Thyroid gland (tissue), 4 donors: ENCODE measurements at regions not wholly inside any gene's neighbourhood (a gene's known extent, or its start where the extent isn't known, plus 50 kb on each side); places are given as distances from the start of the nearest gene placed in this dataset.

Experiments used
- DNase-seq, 2 donors: peaks; one replicate each; pipeline ENCODE4 v3.0.0-alpha.2; 2019
- H3K27ac ChIP-seq, 3 donors: fragments of 200-600 bp; sonication (generic); 1 replicate in 2 of 3; 2 replicates in 1 of 3; pipeline ENCODE4 v1.5.1; 2016 to 2019; ENCODE audit warnings: mild to moderate bottlenecking in 1 of 3, moderate library complexity in 1 of 3
- H3K27me3 ChIP-seq: fragments of 200-600 bp; sonication (generic); one replicate; pipeline ENCODE4 v1.5.1; 2019
- H3K36me3 ChIP-seq, 2 donors: fragments of 200-600 bp; sonication (generic); one replicate each; pipeline ENCODE4 v1.5.1; 2016 to 2019
- H3K4me1 ChIP-seq, 2 donors: fragments of 200-600 bp; sonication (generic); one replicate each; pipeline ENCODE4 v1.5.1; 2017 to 2019
- H3K4me3 ChIP-seq, 3 donors: fragments of 200-600 bp; sonication (generic); replicated peaks in 1 of 3; 1 replicate in 2 of 3; 2 replicates in 1 of 3; pipeline ENCODE4 v1.5.1; 2016; ENCODE audit warnings: mild to moderate bottlenecking in 1 of 3
- H3K9me3 ChIP-seq: fragments of 200-600 bp; sonication (generic); one replicate; pipeline ENCODE4 v1.5.1; 2017
- POLR2A ChIP-seq, 2 donors: fragments of 450-650 bp; IDR thresholded peaks; one replicate each; pipeline ENCODE4 v1.6.1; 2017; ENCODE audit warnings: antibody characterized with exemption in 2 of 2, mild to moderate bottlenecking in 2 of 2, moderate library complexity in 1 of 2
- WGBS, 2 donors: methylation state at CpG; one replicate each; pipeline ENCODE4 v1.1.5; 2017; 5-methylcytosine and 5-hydroxymethylcytosine counted together
- intact Hi-C: fragments of 100-400 bp; cut with DNase I; formaldehyde crosslinking; loops from one replicate; pipeline ENCODE4 v1.15.1; 2023
- TF ChIP-seq, protein P1 (sequence below), 6 experiments: fragments of 200-600 bp in 3 of 6; fragments of 450-650 bp in 3 of 6; sonication (generic) in 3 of 6; IDR thresholded peaks; one replicate each; pipeline ENCODE4 v1.5.1; 2016 to 2019; ENCODE audit warnings: antibody characterized with exemption in 6 of 6, mild to moderate bottlenecking in 2 of 6, inconsistent platforms in 1 of 6, moderate library complexity in 1 of 6

DNA sequence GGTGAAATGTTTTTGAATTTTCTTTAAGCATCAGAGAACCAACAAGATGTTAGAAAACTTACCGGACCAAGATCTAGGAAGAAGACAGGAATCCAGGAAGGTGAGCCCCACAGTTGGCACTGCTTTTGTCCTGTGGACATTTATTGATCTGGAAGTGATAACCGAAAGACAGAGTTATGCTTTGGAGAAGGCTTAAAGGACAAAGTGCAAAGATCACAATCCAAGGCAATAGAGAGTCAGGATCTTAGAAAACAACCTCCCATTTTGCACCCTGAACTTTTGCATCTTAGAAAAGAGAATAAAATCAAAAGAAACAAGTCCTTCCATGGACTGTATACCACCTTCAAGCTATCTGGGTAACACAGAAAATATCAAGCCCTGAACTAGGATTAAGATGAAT is 129.4 kb upstream of the SRD5A2 start:
- no peak overlapping the region for H3K27ac ChIP-seq
- intact Hi-C loops = no loop called here
- H3K36me3 ChIP-seq = no peaks in the 10 kb centered on the region

DNA sequence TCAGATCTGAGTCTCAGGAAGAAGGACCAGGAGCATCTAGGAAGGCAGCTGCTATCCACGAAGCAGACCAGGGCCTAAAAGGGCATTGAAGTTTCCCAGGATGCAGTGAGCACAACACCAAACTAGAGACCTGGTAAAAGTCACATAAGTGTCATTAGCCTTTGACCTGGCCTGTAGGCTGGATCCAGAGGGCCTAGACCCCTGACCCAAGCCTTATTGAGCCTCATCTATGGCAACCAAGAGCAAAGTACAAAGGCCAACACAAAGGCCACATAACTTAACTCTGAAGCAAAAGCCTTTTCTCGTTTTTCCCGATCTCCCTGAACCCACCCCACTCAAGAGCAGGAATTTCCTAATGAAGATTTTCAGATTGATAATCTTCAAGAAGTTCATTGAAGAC is 127.3 kb upstream of the SRD5A2 start:
- no peaks in the 10 kb centered on the region for H3K27me3 ChIP-seq
- no peaks in the 10 kb centered on the region for H3K9me3 ChIP-seq
- TF ChIP-seq POLR2A (IDR thresholded peaks at IDR 0.05) = no peak
- TF ChIP-seq, protein P1, sequence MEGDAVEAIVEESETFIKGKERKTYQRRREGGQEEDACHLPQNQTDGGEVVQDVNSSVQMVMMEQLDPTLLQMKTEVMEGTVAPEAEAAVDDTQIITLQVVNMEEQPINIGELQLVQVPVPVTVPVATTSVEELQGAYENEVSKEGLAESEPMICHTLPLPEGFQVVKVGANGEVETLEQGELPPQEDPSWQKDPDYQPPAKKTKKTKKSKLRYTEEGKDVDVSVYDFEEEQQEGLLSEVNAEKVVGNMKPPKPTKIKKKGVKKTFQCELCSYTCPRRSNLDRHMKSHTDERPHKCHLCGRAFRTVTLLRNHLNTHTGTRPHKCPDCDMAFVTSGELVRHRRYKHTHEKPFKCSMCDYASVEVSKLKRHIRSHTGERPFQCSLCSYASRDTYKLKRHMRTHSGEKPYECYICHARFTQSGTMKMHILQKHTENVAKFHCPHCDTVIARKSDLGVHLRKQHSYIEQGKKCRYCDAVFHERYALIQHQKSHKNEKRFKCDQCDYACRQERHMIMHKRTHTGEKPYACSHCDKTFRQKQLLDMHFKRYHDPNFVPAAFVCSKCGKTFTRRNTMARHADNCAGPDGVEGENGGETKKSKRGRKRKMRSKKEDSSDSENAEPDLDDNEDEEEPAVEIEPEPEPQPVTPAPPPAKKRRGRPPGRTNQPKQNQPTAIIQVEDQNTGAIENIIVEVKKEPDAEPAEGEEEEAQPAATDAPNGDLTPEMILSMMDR (IDR thresholded peaks at IDR 0.05) = no peak
- no peak overlapping the region for H3K27ac ChIP-seq
- intact Hi-C loops = no loop called here
- no peaks in the 10 kb centered on the region for H3K4me1 ChIP-seq
- 77 to 86% methylated on average over 3 of the region's 3 CpGs for WGBS, 2 donors
- no peak overlapping the region for H3K4me3 ChIP-seq
- no peaks in the 10 kb centered on the region for H3K36me3 ChIP-seq
- no peak for DNase-seq

More for the DNA sequence above, 129.4 kb upstream of the SRD5A2 start:
- Histone ChIP-seq H3K27me3 (no peaks in the 10 kb centered on the region), H3K4me1 (no peaks in the 10 kb centered on the region), H3K9me3 (no peaks in the 10 kb centered on the region), H3K4me3 (no peak overlapping the region)
- TF ChIP-seq, protein P1 (IDR thresholded peaks at IDR 0.05) = no peak
- no peak for TF ChIP-seq POLR2A (IDR thresholded peaks at IDR 0.05)
- WGBS, 2 donors = 92 to 95% methylated on average over 2 of the region's 2 CpGs
- DNase-seq = no peak

DNA sequence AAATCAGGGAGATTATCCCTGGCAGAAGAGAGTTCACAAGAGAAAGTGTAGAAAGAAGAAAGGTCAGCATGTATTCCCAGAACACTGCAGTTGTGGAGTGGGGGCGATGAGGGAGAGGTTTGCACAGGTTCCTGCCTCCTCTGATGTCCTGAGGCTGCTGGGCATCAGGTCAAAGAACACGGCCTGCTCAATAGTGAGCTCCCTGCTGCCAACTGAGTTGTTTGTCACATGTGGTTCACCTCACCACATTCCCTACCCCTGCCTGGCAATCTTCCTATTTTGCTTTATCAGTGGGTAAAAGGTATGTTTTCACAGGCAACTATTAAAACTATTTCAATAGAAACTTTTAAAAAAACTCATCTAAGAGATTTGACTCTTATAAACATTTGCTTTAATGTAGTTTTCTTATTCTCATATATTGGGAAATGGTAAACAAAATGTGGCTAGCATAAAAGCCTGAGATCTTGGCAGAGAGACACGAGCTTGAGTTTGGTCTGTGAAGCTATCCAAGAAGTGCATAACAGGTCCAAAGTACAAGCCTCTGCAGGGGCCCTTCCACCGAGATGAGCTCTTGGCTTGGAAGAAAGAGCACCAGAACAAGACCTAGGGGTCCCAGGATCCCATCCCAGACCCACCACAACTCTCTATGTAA is 123.9 kb upstream of the SRD5A2 start:
- intact Hi-C loops = no loop called here
- TF ChIP-seq, protein P1 (IDR thresholded peaks at IDR 0.05) = no peak
- no peak for TF ChIP-seq POLR2A (IDR thresholded peaks at IDR 0.05)
- Histone ChIP-seq H3K9me3 (no peaks in the 10 kb centered on the region), H3K4me1 (no peaks in the 10 kb centered on the region), H3K4me3 (no peak overlapping the region), H3K27ac (no peak overlapping the region), H3K36me3 (no peaks in the 10 kb centered on the region), H3K27me3 (no peaks in the 10 kb centered on the region)
- DNase-seq = no peak
- WGBS, 2 donors = 49 to 58% methylated on average over 4 of the region's 4 CpGs

DNA sequence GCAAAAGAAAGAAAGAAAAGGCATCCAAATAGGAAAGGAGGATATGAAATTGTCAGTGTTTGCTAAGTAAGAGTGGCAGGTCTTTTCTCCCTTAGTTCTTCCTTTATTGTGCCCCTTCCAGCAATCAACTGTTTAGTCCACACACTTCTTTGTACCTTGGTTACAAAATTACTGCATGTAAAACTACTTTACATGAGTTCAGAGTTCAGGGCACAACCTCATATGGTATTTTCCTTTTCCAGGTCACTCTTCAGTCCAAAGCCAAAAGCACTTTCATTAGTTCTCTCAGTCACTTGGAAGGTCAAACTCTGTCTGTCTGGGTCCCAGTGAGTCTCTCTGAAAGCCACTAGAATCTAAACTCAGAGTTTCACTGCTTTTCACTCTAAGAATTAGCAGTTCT is 122.5 kb upstream of the SRD5A2 start:
- no peak for DNase-seq
- intact Hi-C loops = no loop called here
- TF ChIP-seq POLR2A (IDR thresholded peaks at IDR 0.05) = no peak
- TF ChIP-seq, protein P1 (IDR thresholded peaks at IDR 0.05) = no peak
- Histone ChIP-seq H3K9me3 (no peaks in the 10 kb centered on the region), H3K27me3 (no peaks in the 10 kb centered on the region), H3K36me3 (no peaks in the 10 kb centered on the region), H3K4me1 (no peaks in the 10 kb centered on the region), H3K4me3 (no peak overlapping the region), H3K27ac (no peak overlapping the region)

DNA sequence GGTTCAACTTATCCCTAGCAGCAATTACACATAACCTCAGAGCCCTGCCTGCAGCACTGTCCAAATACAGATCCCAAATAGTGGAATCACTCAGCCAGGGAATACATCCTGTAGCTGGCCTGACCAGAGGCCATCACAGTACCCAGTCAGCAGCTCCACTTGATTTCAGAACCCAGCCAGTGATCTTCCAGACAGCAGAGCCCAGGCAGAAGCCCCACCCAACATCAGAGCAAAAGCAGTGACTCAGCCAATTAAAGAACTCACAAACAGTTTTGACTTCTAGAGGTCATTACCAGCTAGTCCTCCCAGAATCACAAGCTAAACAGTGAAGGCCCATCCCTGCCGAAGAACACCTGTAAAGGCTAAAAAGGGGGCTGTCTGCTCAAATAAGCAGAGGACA is 118.0 kb upstream of the SRD5A2 start:
- no peak for TF ChIP-seq POLR2A (IDR thresholded peaks at IDR 0.05)
- TF ChIP-seq, protein P1 (IDR thresholded peaks at IDR 0.05) = no peak
- intact Hi-C loops = no loop called here
- H3K27me3 ChIP-seq = no peaks in the 10 kb centered on the region
- H3K4me3 ChIP-seq = no peak overlapping the region
- H3K4me1 ChIP-seq = no peaks in the 10 kb centered on the region
- H3K36me3 ChIP-seq = no peaks in the 10 kb centered on the region
- H3K9me3 ChIP-seq = no peaks in the 10 kb centered on the region
- H3K27ac ChIP-seq = no peak overlapping the region
- 83 to 90% methylated on average over 1 of the region's 1 CpG for WGBS, 2 donors
- DNase-seq = no peak
